ENCODE measurements at regions not wholly inside any gene's neighbourhood (a gene's known extent, or its start where the extent isn't known, plus 50 kb on each side); places are given as distances from the start of the nearest gene placed in this dataset.
"Not testable (repeated sequence)": the region's sequence is repeated elsewhere in the genome, so short reads cannot be mapped to it uniquely, and the experiment has no call there.

- Histone ChIP-seq H3K36me3 (ENCODE audit: control insufficient read depth, insufficient read depth, low read length) (no peaks in the 10 kb centered on the region), H3K4me1 (ENCODE audit: control insufficient read depth, insufficient read depth, low read length) (peaks cover 3% of the 10 kb centered on the region), H3K27me3 (ENCODE audit: control insufficient read depth, insufficient read depth, low read length) (no peaks in the 10 kb centered on the region), H3K9ac (ENCODE audit: low read length) (no peak overlapping the region), H3K27ac (ENCODE audit: low read depth, low read length) (no peak overlapping the region), H3K4me3 (ENCODE audit: low read length) (no peak overlapping the region)
Observed at GRCh38 chr6:155880900-155881299, 425.3 kb upstream of the NOX3 start.

GRCh38 chr6:155872961-155873360 is 417.3 kb upstream of the NOX3 start:
- no peak overlapping the region for H3K4me3 ChIP-seq (ENCODE audit: low read length)
- H3K27ac ChIP-seq (ENCODE audit: low read depth, low read length) = no peak overlapping the region
- H3K36me3 ChIP-seq (ENCODE audit: control insufficient read depth, insufficient read depth, low read length) = no peaks in the 10 kb centered on the region
- H3K27me3 ChIP-seq (ENCODE audit: control insufficient read depth, insufficient read depth, low read length) = no peaks in the 10 kb centered on the region
- no peak overlapping the region for H3K9ac ChIP-seq (ENCODE audit: low read length)
- H3K4me1 ChIP-seq (ENCODE audit: control insufficient read depth, insufficient read depth, low read length) = no peaks in the 10 kb centered on the region

- H3K36me3 ChIP-seq (ENCODE audit: control insufficient read depth, insufficient read depth, low read length) = no peaks in the 10 kb centered on the region
- no peak overlapping the region for H3K27ac ChIP-seq (ENCODE audit: low read depth, low read length)
- no peak overlapping the region for H3K4me3 ChIP-seq (ENCODE audit: low read length)
- H3K27me3 ChIP-seq (ENCODE audit: control insufficient read depth, insufficient read depth, low read length) = no peaks in the 10 kb centered on the region
- no peak overlapping the region for H3K9ac ChIP-seq (ENCODE audit: low read length)
- no peaks in the 10 kb centered on the region for H3K4me1 ChIP-seq (ENCODE audit: control insufficient read depth, insufficient read depth, low read length)
Observed at GRCh38 chr6:155867682-155868081, 412.0 kb upstream of the NOX3 start.

- not testable (repeated sequence) for H3K9ac ChIP-seq (ENCODE audit: low read length); H3K27ac ChIP-seq (ENCODE audit: low read depth, low read length); H3K27me3 ChIP-seq (ENCODE audit: control insufficient read depth, insufficient read depth, low read length); H3K36me3 ChIP-seq (ENCODE audit: control insufficient read depth, insufficient read depth, low read length); H3K4me3 ChIP-seq (ENCODE audit: low read length); H3K4me1 ChIP-seq (ENCODE audit: control insufficient read depth, insufficient read depth, low read length)
Observed at GRCh38 chr6:155866676-155867390, 411.2 kb upstream of the NOX3 start.

- no peak overlapping the region for H3K4me3 ChIP-seq (ENCODE audit: low read length)
- no peaks in the 10 kb centered on the region for H3K27me3 ChIP-seq (ENCODE audit: control insufficient read depth, insufficient read depth, low read length)
- no peaks in the 10 kb centered on the region for H3K4me1 ChIP-seq (ENCODE audit: control insufficient read depth, insufficient read depth, low read length)
- H3K27ac ChIP-seq (ENCODE audit: low read depth, low read length) = no peak overlapping the region
- H3K36me3 ChIP-seq (ENCODE audit: control insufficient read depth, insufficient read depth, low read length) = no peaks in the 10 kb centered on the region
- H3K9ac ChIP-seq (ENCODE audit: low read length) = no peak overlapping the region
Observed at GRCh38 chr6:155861821-155862220, 406.2 kb upstream of the NOX3 start.

- H3K4me3 ChIP-seq (ENCODE audit: low read length); H3K27ac ChIP-seq (ENCODE audit: low read depth, low read length); H3K4me1 ChIP-seq (ENCODE audit: control insufficient read depth, insufficient read depth, low read length); H3K27me3 ChIP-seq (ENCODE audit: control insufficient read depth, insufficient read depth, low read length); H3K36me3 ChIP-seq (ENCODE audit: control insufficient read depth, insufficient read depth, low read length); H3K9ac ChIP-seq (ENCODE audit: low read length): not testable (repeated sequence)
Observed at GRCh38 chr6:155858906-155859305, 403.3 kb upstream of the NOX3 start.

- Histone ChIP-seq H3K9ac (ENCODE audit: low read length) (no peak overlapping the region), H3K27ac (ENCODE audit: low read depth, low read length) (no peak overlapping the region), H3K4me1 (ENCODE audit: control insufficient read depth, insufficient read depth, low read length) (no peaks in the 10 kb centered on the region), H3K4me3 (ENCODE audit: low read length) (no peak overlapping the region), H3K27me3 (ENCODE audit: control insufficient read depth, insufficient read depth, low read length) (no peaks in the 10 kb centered on the region), H3K36me3 (ENCODE audit: control insufficient read depth, insufficient read depth, low read length) (no peaks in the 10 kb centered on the region)
Observed at GRCh38 chr6:155854787-155855186, 399.1 kb upstream of the NOX3 start.

- Histone ChIP-seq H3K4me3 (ENCODE audit: low read length) (no peak overlapping the region), H3K27me3 (ENCODE audit: control insufficient read depth, insufficient read depth, low read length) (no peaks in the 10 kb centered on the region), H3K9ac (ENCODE audit: low read length) (no peak overlapping the region), H3K4me1 (ENCODE audit: control insufficient read depth, insufficient read depth, low read length) (no peaks in the 10 kb centered on the region), H3K27ac (ENCODE audit: low read depth, low read length) (no peak overlapping the region), H3K36me3 (ENCODE audit: control insufficient read depth, insufficient read depth, low read length) (no peaks in the 10 kb centered on the region)
Observed at GRCh38 chr6:155853011-155853410, 397.4 kb upstream of the NOX3 start.

GRCh38 chr6:155850408-155850841 is 394.8 kb upstream of the NOX3 start:
- Histone ChIP-seq H3K27me3 (ENCODE audit: control insufficient read depth, insufficient read depth, low read length) (no peaks in the 10 kb centered on the region), H3K36me3 (ENCODE audit: control insufficient read depth, insufficient read depth, low read length) (no peaks in the 10 kb centered on the region), H3K27ac (ENCODE audit: low read depth, low read length) (no peak overlapping the region), H3K9ac (ENCODE audit: low read length) (no peak overlapping the region), H3K4me3 (ENCODE audit: low read length) (no peak overlapping the region), H3K4me1 (ENCODE audit: control insufficient read depth, insufficient read depth, low read length) (no peaks in the 10 kb centered on the region)

- Histone ChIP-seq H3K9ac (ENCODE audit: low read length) (no peak overlapping the region), H3K4me3 (ENCODE audit: low read length) (no peak overlapping the region), H3K27me3 (ENCODE audit: control insufficient read depth, insufficient read depth, low read length) (no peaks in the 10 kb centered on the region), H3K4me1 (ENCODE audit: control insufficient read depth, insufficient read depth, low read length) (no peaks in the 10 kb centered on the region), H3K36me3 (ENCODE audit: control insufficient read depth, insufficient read depth, low read length) (no peaks in the 10 kb centered on the region), H3K27ac (ENCODE audit: low read depth, low read length) (no peak overlapping the region)
Observed at GRCh38 chr6:155847711-155848110, 392.1 kb upstream of the NOX3 start.

GRCh38 chr6:155837474-155837873 is 381.8 kb upstream of the NOX3 start:
- Histone ChIP-seq H3K4me1 (ENCODE audit: control insufficient read depth, insufficient read depth, low read length) (no peaks in the 10 kb centered on the region), H3K9ac (ENCODE audit: low read length) (no peak overlapping the region), H3K36me3 (ENCODE audit: control insufficient read depth, insufficient read depth, low read length) (no peaks in the 10 kb centered on the region)

GRCh38 chr6:155832596-155832995 is 377.0 kb upstream of the NOX3 start:
- Histone ChIP-seq H3K27me3 (ENCODE audit: control insufficient read depth, insufficient read depth, low read length) (no peaks in the 10 kb centered on the region), H3K4me1 (ENCODE audit: control insufficient read depth, insufficient read depth, low read length) (no peaks in the 10 kb centered on the region), H3K4me3 (ENCODE audit: low read length) (no peak overlapping the region), H3K9ac (ENCODE audit: low read length) (no peak overlapping the region), H3K27ac (ENCODE audit: low read depth, low read length) (no peak overlapping the region), H3K36me3 (ENCODE audit: control insufficient read depth, insufficient read depth, low read length) (no peaks in the 10 kb centered on the region)

More at GRCh38 chr6:155837474-155837873, 381.8 kb upstream of the NOX3 start:
- no peak overlapping the region for H3K4me3 ChIP-seq (ENCODE audit: low read length)
- no peak overlapping the region for H3K27ac ChIP-seq (ENCODE audit: low read depth, low read length)
- H3K27me3 ChIP-seq (ENCODE audit: control insufficient read depth, insufficient read depth, low read length) = no peaks in the 10 kb centered on the region

GRCh38 chr6:155830531-155830930 is 374.9 kb upstream of the NOX3 start:
- Histone ChIP-seq H3K27me3 (ENCODE audit: control insufficient read depth, insufficient read depth, low read length) (no peaks in the 10 kb centered on the region), H3K36me3 (ENCODE audit: control insufficient read depth, insufficient read depth, low read length) (no peaks in the 10 kb centered on the region)

More at GRCh38 chr6:155830531-155830930, 374.9 kb upstream of the NOX3 start:
- H3K4me1 ChIP-seq (ENCODE audit: control insufficient read depth, insufficient read depth, low read length) = no peaks in the 10 kb centered on the region
- no peak overlapping the region for H3K4me3 ChIP-seq (ENCODE audit: low read length)
- no peak overlapping the region for H3K9ac ChIP-seq (ENCODE audit: low read length)
- H3K27ac ChIP-seq (ENCODE audit: low read depth, low read length) = no peak overlapping the region
